ENCODE measurements at regions not wholly inside any gene's neighbourhood (a gene's known extent, or its start where the extent isn't known, plus 50 kb on each side); places are given as distances from the start of the nearest gene placed in this dataset.

- TF ChIP-seq CTCF (IDR thresholded peaks at IDR 0.05; ENCODE audit: borderline replicate concordance, control extremely low read depth, extremely low read depth, insufficient read depth, missing control alignments): no peak
- in situ Hi-C loops (cut with MboI; ENCODE audit: low sequenced_read_pairs, unreplicated experiment): no loop called here
- no peak for DNase-seq (ENCODE audit: low spot score)
Measured at GRCh38 chr5:6818594-6819511, 105.6 kb downstream of the TENT4A start.

GRCh38 chr5:6819521-6819920 lies 106.3 kb downstream of the TENT4A start:
- no peak for TF ChIP-seq CTCF (IDR thresholded peaks at IDR 0.05; ENCODE audit: borderline replicate concordance, control extremely low read depth, extremely low read depth, insufficient read depth, missing control alignments)
- no peak for DNase-seq (ENCODE audit: low spot score)
- in situ Hi-C loops (cut with MboI; ENCODE audit: low sequenced_read_pairs, unreplicated experiment): no loop called here

GRCh38 chr5:6820851-6821479 lies 107.7 kb downstream of the TENT4A start:
- DNase-seq (ENCODE audit: low spot score): peak; percentile 67
- peak; percentile 54 for TF ChIP-seq CTCF (IDR thresholded peaks at IDR 0.05; ENCODE audit: borderline replicate concordance, control extremely low read depth, extremely low read depth, insufficient read depth, missing control alignments)
- in situ Hi-C loops (cut with MboI; ENCODE audit: low sequenced_read_pairs, unreplicated experiment): no loop called here

- no peak for TF ChIP-seq CTCF (IDR thresholded peaks at IDR 0.05; ENCODE audit: borderline replicate concordance, control extremely low read depth, extremely low read depth, insufficient read depth, missing control alignments)
- in situ Hi-C loops (cut with MboI; ENCODE audit: low sequenced_read_pairs, unreplicated experiment): no loop called here
- no peak for DNase-seq (ENCODE audit: low spot score)
Measured at GRCh38 chr5:6822068-6822467, 108.8 kb downstream of the TENT4A start.

- in situ Hi-C loops (cut with MboI; ENCODE audit: low sequenced_read_pairs, unreplicated experiment): no loop called here
- DNase-seq (ENCODE audit: low spot score): no peak
- TF ChIP-seq CTCF (IDR thresholded peaks at IDR 0.05; ENCODE audit: borderline replicate concordance, control extremely low read depth, extremely low read depth, insufficient read depth, missing control alignments): no peak
Measured at GRCh38 chr5:6822556-6823343, 109.5 kb downstream of the TENT4A start.

- no peak for TF ChIP-seq CTCF (IDR thresholded peaks at IDR 0.05; ENCODE audit: borderline replicate concordance, control extremely low read depth, extremely low read depth, insufficient read depth, missing control alignments)
- DNase-seq (ENCODE audit: low spot score): no peak
- in situ Hi-C loops (cut with MboI; ENCODE audit: low sequenced_read_pairs, unreplicated experiment): no loop called here
Measured at GRCh38 chr5:6823996-6824395, 110.8 kb downstream of the TENT4A start.

All from GM13976 (cell line).